ENCODE measurements at regions not wholly inside any gene's neighbourhood (a gene's known extent, or its start where the extent isn't known, plus 50 kb on each side); places are given as distances from the start of the nearest gene placed in this dataset.

- Mint-ChIP-seq H3K4me1 (ENCODE audit: low read depth) (peaks cover 8% of the 10 kb centered on the region), H3K27ac (ENCODE audit: unreplicated experiment) (no peak overlapping the region), H3K27me3 (ENCODE audit: low read depth) (no peaks in the 10 kb centered on the region), H3K4me3 (ENCODE audit: unreplicated experiment) (no peak overlapping the region), H3K9me3 (ENCODE audit: low read depth) (no peaks in the 10 kb centered on the region), H3K36me3 (ENCODE audit: low read depth) (no peaks in the 10 kb centered on the region)
- no peak for DNase-seq (ENCODE audit: low spot score)
- TF ChIP-seq, protein P1, sequence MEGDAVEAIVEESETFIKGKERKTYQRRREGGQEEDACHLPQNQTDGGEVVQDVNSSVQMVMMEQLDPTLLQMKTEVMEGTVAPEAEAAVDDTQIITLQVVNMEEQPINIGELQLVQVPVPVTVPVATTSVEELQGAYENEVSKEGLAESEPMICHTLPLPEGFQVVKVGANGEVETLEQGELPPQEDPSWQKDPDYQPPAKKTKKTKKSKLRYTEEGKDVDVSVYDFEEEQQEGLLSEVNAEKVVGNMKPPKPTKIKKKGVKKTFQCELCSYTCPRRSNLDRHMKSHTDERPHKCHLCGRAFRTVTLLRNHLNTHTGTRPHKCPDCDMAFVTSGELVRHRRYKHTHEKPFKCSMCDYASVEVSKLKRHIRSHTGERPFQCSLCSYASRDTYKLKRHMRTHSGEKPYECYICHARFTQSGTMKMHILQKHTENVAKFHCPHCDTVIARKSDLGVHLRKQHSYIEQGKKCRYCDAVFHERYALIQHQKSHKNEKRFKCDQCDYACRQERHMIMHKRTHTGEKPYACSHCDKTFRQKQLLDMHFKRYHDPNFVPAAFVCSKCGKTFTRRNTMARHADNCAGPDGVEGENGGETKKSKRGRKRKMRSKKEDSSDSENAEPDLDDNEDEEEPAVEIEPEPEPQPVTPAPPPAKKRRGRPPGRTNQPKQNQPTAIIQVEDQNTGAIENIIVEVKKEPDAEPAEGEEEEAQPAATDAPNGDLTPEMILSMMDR (IDR thresholded peaks at IDR 0.05): no peak
Observed at GRCh38 chr6:94127716-94128115, 708.4 kb upstream of the EPHA7 start.

DNA sequence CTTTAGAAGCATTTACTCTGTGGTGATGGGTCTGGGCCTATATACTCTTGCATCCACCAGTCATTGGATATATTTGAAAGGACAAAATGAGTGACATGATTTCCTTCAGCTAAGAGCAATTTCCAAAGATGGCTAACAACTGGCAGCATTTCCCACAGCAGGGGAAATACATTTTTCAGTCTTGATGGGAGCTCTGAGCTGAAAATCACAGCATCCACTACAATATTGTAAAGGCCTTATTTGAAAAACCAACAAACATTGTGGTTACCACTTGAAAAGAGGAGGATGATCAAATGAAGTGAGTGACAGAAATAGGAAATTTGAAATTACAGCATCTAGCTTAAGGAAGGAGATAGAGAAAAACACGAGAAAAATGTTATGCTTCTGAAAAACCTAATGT, 705.0 kb upstream of the EPHA7 start:
- no peaks in the 10 kb centered on the region for H3K27me3 Mint-ChIP-seq (ENCODE audit: low read depth)
- H3K4me1 Mint-ChIP-seq (ENCODE audit: low read depth): peaks cover 4% of the 10 kb centered on the region
- H3K27ac Mint-ChIP-seq (ENCODE audit: unreplicated experiment): no peak overlapping the region
- no peaks in the 10 kb centered on the region for H3K36me3 Mint-ChIP-seq (ENCODE audit: low read depth)
- DNase-seq (ENCODE audit: low spot score): no peak
- TF ChIP-seq, protein P1 (IDR thresholded peaks at IDR 0.05): no peak
- no peak overlapping the region for H3K4me3 Mint-ChIP-seq (ENCODE audit: unreplicated experiment)
- H3K9me3 Mint-ChIP-seq (ENCODE audit: low read depth): no peaks in the 10 kb centered on the region

GRCh38 chr6:94121094-94121493, 701.7 kb upstream of the EPHA7 start:
- Mint-ChIP-seq H3K27me3 (ENCODE audit: low read depth) (no peaks in the 10 kb centered on the region), H3K27ac (ENCODE audit: unreplicated experiment) (no peak overlapping the region), H3K4me3 (ENCODE audit: unreplicated experiment) (no peak overlapping the region), H3K36me3 (ENCODE audit: low read depth) (no peaks in the 10 kb centered on the region), H3K4me1 (ENCODE audit: low read depth) (no peaks in the 10 kb centered on the region), H3K9me3 (ENCODE audit: low read depth) (no peaks in the 10 kb centered on the region)
- DNase-seq (ENCODE audit: low spot score): no peak
- TF ChIP-seq, protein P1 (IDR thresholded peaks at IDR 0.05): no peak

GRCh38 chr6:94099072-94099471, 679.7 kb upstream of the EPHA7 start:
- H3K27ac Mint-ChIP-seq (ENCODE audit: unreplicated experiment): no peak overlapping the region
- H3K4me1 Mint-ChIP-seq (ENCODE audit: low read depth): no peaks in the 10 kb centered on the region
- H3K36me3 Mint-ChIP-seq (ENCODE audit: low read depth): no peaks in the 10 kb centered on the region
- H3K27me3 Mint-ChIP-seq (ENCODE audit: low read depth): no peaks in the 10 kb centered on the region
- DNase-seq (ENCODE audit: low spot score): no peak
- no peaks in the 10 kb centered on the region for H3K9me3 Mint-ChIP-seq (ENCODE audit: low read depth)
- H3K4me3 Mint-ChIP-seq (ENCODE audit: unreplicated experiment): no peak overlapping the region
- TF ChIP-seq, protein P1 (IDR thresholded peaks at IDR 0.05): no peak

GRCh38 chr6:94095961-94096360, 676.6 kb upstream of the EPHA7 start:
- DNase-seq (ENCODE audit: low spot score): no peak
- Mint-ChIP-seq H3K4me3 (ENCODE audit: unreplicated experiment) (no peak overlapping the region), H3K27me3 (ENCODE audit: low read depth) (no peaks in the 10 kb centered on the region), H3K9me3 (ENCODE audit: low read depth) (no peaks in the 10 kb centered on the region), H3K36me3 (ENCODE audit: low read depth) (no peaks in the 10 kb centered on the region), H3K4me1 (ENCODE audit: low read depth) (no peaks in the 10 kb centered on the region), H3K27ac (ENCODE audit: unreplicated experiment) (no peak overlapping the region)
- TF ChIP-seq, protein P1 (IDR thresholded peaks at IDR 0.05): no peak

Measured in chondrocyte (in vitro differentiated cells).